GM23248 (cell line): ENCODE measurements at regions not wholly inside any gene's neighbourhood (a gene's known extent, or its start where the extent isn't known, plus 50 kb on each side); places are given as distances from the start of the nearest gene placed in this dataset.

ENCODE experiments used
- DNase-seq: peaks from one replicate; pipeline ENCODE4 v3.0.0-alpha.2; 2015
- H2AFZ ChIP-seq: fragments of 200-600 bp; sonication (generic); 2 replicates; pipeline ENCODE4 v1.6.1; 2016; ENCODE audit warnings: antibody characterized with exemption
- H3F3A ChIP-seq: fragments of 200-600 bp; sonication (generic); 2 replicates; pipeline ENCODE4 v1.6.1; 2016; ENCODE audit warnings: mild to moderate bottlenecking, antibody characterized with exemption, mixed run types; ENCODE audit not compliant: insufficient read depth
- H3K27ac ChIP-seq: fragments of 200-600 bp; sonication (generic); 2 replicates; pipeline ENCODE4 v1.5.1; 2016; ENCODE audit warnings: mild to moderate bottlenecking
- H3K27me3 ChIP-seq: fragments of 200-600 bp; sonication (generic); replicated peaks from 2 replicates; pipeline ENCODE4 v1.6.1; 2016; ENCODE audit warnings: mild to moderate bottlenecking; ENCODE audit not compliant: insufficient read depth
- H3K36me3 ChIP-seq: fragments of 200-600 bp; sonication (generic); 2 replicates; pipeline ENCODE4 v1.6.1; 2016; ENCODE audit warnings: low read depth, mild to moderate bottlenecking
- H3K4me1 ChIP-seq: fragments of 200-600 bp; sonication (generic); 2 replicates; pipeline ENCODE4 v1.6.1; 2016; ENCODE audit warnings: mild to moderate bottlenecking; ENCODE audit not compliant: insufficient read depth
- H3K4me2 ChIP-seq: fragments of 200-600 bp; sonication (generic); one replicate; pipeline ENCODE4 v1.6.1; 2016; ENCODE audit warnings: mild to moderate bottlenecking; ENCODE audit not compliant: unreplicated experiment
- H3K4me3 ChIP-seq: fragments of 200-600 bp; sonication (generic); 2 replicates; pipeline ENCODE4 v1.5.1; 2016; ENCODE audit warnings: mild to moderate bottlenecking
- H3K79me2 ChIP-seq: fragments of 200-600 bp; sonication (generic); 2 replicates; pipeline ENCODE4 v1.6.1; 2016; ENCODE audit warnings: mild to moderate bottlenecking; ENCODE audit not compliant: insufficient read depth
- H3K9ac ChIP-seq: fragments of 200-600 bp; sonication (generic); 2 replicates; pipeline ENCODE4 v1.6.1; 2016; ENCODE audit warnings: mild to moderate bottlenecking
- H3K9me2 ChIP-seq: fragments of 200-600 bp; sonication (generic); 2 replicates; pipeline ENCODE4 v1.6.1; 2016; ENCODE audit warnings: mixed run types, mild to moderate bottlenecking, moderate library complexity; ENCODE audit not compliant: insufficient read depth
- H3K9me3 ChIP-seq: fragments of 200-600 bp; sonication (generic); one replicate; pipeline ENCODE4 v1.6.1; 2017; ENCODE audit warnings: low read depth
- H4K20me1 ChIP-seq: fragments of 200-600 bp; sonication (generic); 2 replicates; pipeline ENCODE4 v1.6.0; 2016; ENCODE audit not compliant: insufficient read depth
- EZH2 ChIP-seq: fragments of 200-600 bp; sonication (generic); IDR thresholded peaks from 2 replicates; pipeline ENCODE4 v1.6.1; 2018; ENCODE audit warnings: antibody characterized with exemption, mild to moderate bottlenecking; ENCODE audit not compliant: insufficient read depth, poor library complexity, severe bottlenecking
- EZH2phosphoT487 ChIP-seq: fragments of 200-600 bp; sonication (generic); IDR thresholded peaks from 2 replicates; pipeline ENCODE4 v1.6.1; 2018; ENCODE audit warnings: antibody characterized with exemption, moderate library complexity, mild to moderate bottlenecking, low read depth; ENCODE audit not compliant: insufficient read depth
- WGBS, 2 experiments: methylation state at CpG; one replicate each; pipeline ENCODE4 v1.1.6; 2015 to 2017; ENCODE audit warnings: low lambda C conversion rate in 2 of 2, low coverage in 1 of 2; ENCODE audit errors: missing lambda C conversion rate in 2 of 2; 5-methylcytosine and 5-hydroxymethylcytosine counted together
- in situ Hi-C: fragments of 300-500 bp; cut with MboI; formaldehyde crosslinking; loops from 2 replicates; pipeline ENCODE4 v1.15.0; 2020

GRCh38 chr5:40082313-40082712, 597.4 kb upstream of the PTGER4 start:
- H3K9me3 ChIP-seq, result no peaks in the 10 kb centered on the region
- no peaks in the 10 kb centered on the region for H3K36me3 ChIP-seq
- H3K9me2 ChIP-seq, result no peaks in the 10 kb centered on the region
- in situ Hi-C loops, result no loop called here
- H3K4me3 ChIP-seq, result no peak overlapping the region
- H3K9ac ChIP-seq, result no peak overlapping the region
- no peaks in the 10 kb centered on the region for H3K4me1 ChIP-seq
- H4K20me1 ChIP-seq, result no peaks in the 10 kb centered on the region
- H2AFZ ChIP-seq, result no peak overlapping the region
- no peak for DNase-seq
- no peaks in the 10 kb centered on the region for H3K79me2 ChIP-seq
- H3F3A ChIP-seq, result no peaks in the 10 kb centered on the region
- no peak for TF ChIP-seq EZH2phosphoT487
- no peak for TF ChIP-seq EZH2
- 0% methylated on average over 1 of the region's 1 CpG for WGBS, 2 experiments
- no peak overlapping the region for H3K4me2 ChIP-seq
- no peak overlapping the region for H3K27ac ChIP-seq
- H3K27me3 ChIP-seq, result 0 out of 2 replicates have a peak, but pooled peaks cover 3% of the 10 kb centered on the region

- Histone ChIP-seq H3K4me1 (no peaks in the 10 kb centered on the region), H3K9ac (no peak overlapping the region), H3K4me3 (no peak overlapping the region), H3K4me2 (no peak overlapping the region), H2AFZ (no peak overlapping the region), H3K27me3 (0 out of 2 replicates have a peak, but pooled peaks cover 3% of the 10 kb centered on the region), H3K27ac (no peak overlapping the region), H3F3A (no peaks in the 10 kb centered on the region), H3K9me2 (no peaks in the 10 kb centered on the region), H3K79me2 (no peaks in the 10 kb centered on the region), H3K36me3 (no peaks in the 10 kb centered on the region), H3K9me3 (no peaks in the 10 kb centered on the region), H4K20me1 (no peaks in the 10 kb centered on the region)
- no peak for TF ChIP-seq EZH2phosphoT487
- no peak for TF ChIP-seq EZH2
- DNase-seq, result no peak
- in situ Hi-C loops, result no loop called here
These were observed 599.5 kb upstream of the PTGER4 start for GRCh38 chr5:40080191-40080590.

- no peaks in the 10 kb centered on the region for H3K9me3 ChIP-seq
- TF ChIP-seq EZH2, result no peak
- no peak for TF ChIP-seq EZH2phosphoT487
- no peaks in the 10 kb centered on the region for H3K36me3 ChIP-seq
- no peaks in the 10 kb centered on the region for H3F3A ChIP-seq
- H3K79me2 ChIP-seq, result no peaks in the 10 kb centered on the region
- no peaks in the 10 kb centered on the region for H4K20me1 ChIP-seq
- in situ Hi-C loops, result no loop called here
- H3K4me1 ChIP-seq, result no peaks in the 10 kb centered on the region
- H2AFZ ChIP-seq, result no peak overlapping the region
- no peak for DNase-seq
- 57 to 66% methylated on average over 8 of the region's 8 CpGs for WGBS, 2 experiments
- no peaks in the 10 kb centered on the region for H3K9me2 ChIP-seq
- no peak overlapping the region for H3K27ac ChIP-seq
- no peak overlapping the region for H3K4me3 ChIP-seq
- H3K27me3 ChIP-seq, result 0 out of 2 replicates have a peak, but pooled peaks cover under 1% of the 10 kb centered on the region
- no peak overlapping the region for H3K4me2 ChIP-seq
- no peak overlapping the region for H3K9ac ChIP-seq
These were observed 600.7 kb upstream of the PTGER4 start for GRCh38 chr5:40078898-40079575.

GRCh38 chr5:40074826-40075225, 604.9 kb upstream of the PTGER4 start:
- in situ Hi-C loops, result no loop called here
- no peaks in the 10 kb centered on the region for H3F3A ChIP-seq
- H3K9ac ChIP-seq, result no peak overlapping the region
- H2AFZ ChIP-seq, result no peak overlapping the region
- no peaks in the 10 kb centered on the region for H4K20me1 ChIP-seq
- no peaks in the 10 kb centered on the region for H3K9me2 ChIP-seq
- H3K9me3 ChIP-seq, result no peaks in the 10 kb centered on the region
- H3K79me2 ChIP-seq, result no peaks in the 10 kb centered on the region
- no peak for DNase-seq
- H3K4me1 ChIP-seq, result no peaks in the 10 kb centered on the region
- H3K27ac ChIP-seq, result no peak overlapping the region
- no peak overlapping the region for H3K4me3 ChIP-seq
- no peak overlapping the region for H3K4me2 ChIP-seq
- WGBS, 2 experiments, result 34% methylated on average over 1 of the region's 1 CpG
- TF ChIP-seq EZH2phosphoT487 (no peak), EZH2 (no peak)
- H3K27me3 ChIP-seq, result no peaks in the 10 kb centered on the region
- no peaks in the 10 kb centered on the region for H3K36me3 ChIP-seq

GRCh38 chr5:40073927-40074326, 605.8 kb upstream of the PTGER4 start:
- TF ChIP-seq EZH2 (no peak), EZH2phosphoT487 (no peak)
- no peaks in the 10 kb centered on the region for H3K9me3 ChIP-seq
- 83 to 90% methylated on average over 1 of the region's 1 CpG for WGBS, 2 experiments
- H3K4me2 ChIP-seq, result no peak overlapping the region
- H3K36me3 ChIP-seq, result no peaks in the 10 kb centered on the region
- no peak overlapping the region for H3K27ac ChIP-seq
- no peaks in the 10 kb centered on the region for H4K20me1 ChIP-seq
- no peak overlapping the region for H3K9ac ChIP-seq
- H3F3A ChIP-seq, result no peaks in the 10 kb centered on the region
- H3K4me1 ChIP-seq, result no peaks in the 10 kb centered on the region
- DNase-seq, result no peak
- no peaks in the 10 kb centered on the region for H3K9me2 ChIP-seq
- no peak overlapping the region for H3K4me3 ChIP-seq
- H3K27me3 ChIP-seq, result no peaks in the 10 kb centered on the region
- no peaks in the 10 kb centered on the region for H3K79me2 ChIP-seq
- in situ Hi-C loops, result no loop called here
- no peak overlapping the region for H2AFZ ChIP-seq
